Left lung (tissue), 4 donors: ENCODE measurements at regions not wholly inside any gene's neighbourhood (a gene's known extent, or its start where the extent isn't known, plus 50 kb on each side); places are given as distances from the start of the nearest gene placed in this dataset.
"Not testable (repeated sequence)": the region's sequence is repeated elsewhere in the genome, so short reads cannot be mapped to it uniquely, and the experiment has no call there.

Experiments
- ATAC-seq: fragments of 200-7000 bp; cut with Tn5 transposase; one replicate; pipeline ENCODE4 v1.9.1; 2020; ENCODE audit warnings: moderate library complexity
- DNase-seq, 4 donors: peaks; one replicate each; pipeline ENCODE4 v3.0.0-alpha.2; 2013 to 2020
- H3K27ac ChIP-seq, 2 donors: fragments of 200-600 bp; sonication (generic) in 1 of 2; one replicate each; pipeline versions ENCODE4 v1.5.0 to v1.8.0; 2020 to 2021
- H3K27me3 ChIP-seq, 2 donors: fragments of 200-600 bp; sonication (generic) in 1 of 2; one replicate each; pipeline versions ENCODE4 v1.5.0 to v1.8.0; 2020 to 2021
- H3K36me3 ChIP-seq, 2 donors: fragments of 200-600 bp; sonication (generic) in 1 of 2; one replicate each; pipeline versions ENCODE4 v1.5.0 to v1.8.0; 2020 to 2021
- H3K4me1 ChIP-seq, 2 donors: fragments of 200-600 bp; one replicate each; pipeline ENCODE4 v1.8.0; 2021
- H3K4me3 ChIP-seq, 2 donors: fragments of 200-600 bp; sonication (generic) in 1 of 2; one replicate each; pipeline versions ENCODE4 v1.5.0 to v1.8.0; 2020 to 2021; ENCODE audit warnings: mild to moderate bottlenecking in 1 of 2
- H3K9me3 ChIP-seq, 2 donors: fragments of 200-600 bp; sonication (generic) in 1 of 2; one replicate each; pipeline versions ENCODE4 v1.5.0 to v1.8.0; 2020 to 2021
- intact Hi-C, 2 donors: fragments of 100-400 bp; cut with DNase I; formaldehyde crosslinking; loops; one replicate each; pipeline versions ENCODE4 v1.11.2 to v1.14.2; 2022
- TF ChIP-seq, protein P1 (sequence below), 2 donors: fragments of 200-600 bp; sonication (generic) in 1 of 2; IDR thresholded peaks; one replicate each; pipeline versions ENCODE4 v1.5.0 to v1.8.0; 2021; ENCODE audit warnings: antibody characterized with exemption in 2 of 2
- donor health status: DM: no; HTN: yes; CAD: no.
- donor health status: DM: no; HTN: no; CAD: no.

DNA sequence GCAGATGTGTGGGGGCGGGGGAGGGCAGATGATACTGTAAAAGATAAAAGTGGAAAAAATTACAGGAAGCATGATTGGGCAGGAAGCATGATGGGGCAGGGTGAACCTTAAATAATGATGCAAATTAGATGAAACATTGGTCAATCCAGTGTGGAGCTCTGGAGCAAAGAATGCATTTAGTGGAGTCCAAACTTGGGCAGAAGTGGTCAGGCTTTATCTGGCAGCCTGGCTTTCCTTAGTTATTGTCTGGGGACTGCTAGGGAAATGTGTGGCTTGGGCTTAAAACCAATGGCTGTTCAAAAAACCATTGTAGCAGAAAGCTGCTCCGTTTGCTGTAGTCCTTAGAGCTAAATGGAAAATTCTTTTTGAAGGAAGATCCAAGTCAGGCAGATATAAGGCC is 1077.3 kb upstream of the MIR17HG start:
- Histone ChIP-seq H3K27me3 (no peaks in the 10 kb centered on the region), H3K9me3 (no peaks in the 10 kb centered on the region), H3K27ac (no peak overlapping the region), H3K4me3 (no peak overlapping the region), H3K4me1 (no peaks in the 10 kb centered on the region), H3K36me3 (no peaks in the 10 kb centered on the region)
- DNase-seq (no peak), ATAC-seq (no peak)
- intact Hi-C loops: no loop called here
- TF ChIP-seq, protein P1, sequence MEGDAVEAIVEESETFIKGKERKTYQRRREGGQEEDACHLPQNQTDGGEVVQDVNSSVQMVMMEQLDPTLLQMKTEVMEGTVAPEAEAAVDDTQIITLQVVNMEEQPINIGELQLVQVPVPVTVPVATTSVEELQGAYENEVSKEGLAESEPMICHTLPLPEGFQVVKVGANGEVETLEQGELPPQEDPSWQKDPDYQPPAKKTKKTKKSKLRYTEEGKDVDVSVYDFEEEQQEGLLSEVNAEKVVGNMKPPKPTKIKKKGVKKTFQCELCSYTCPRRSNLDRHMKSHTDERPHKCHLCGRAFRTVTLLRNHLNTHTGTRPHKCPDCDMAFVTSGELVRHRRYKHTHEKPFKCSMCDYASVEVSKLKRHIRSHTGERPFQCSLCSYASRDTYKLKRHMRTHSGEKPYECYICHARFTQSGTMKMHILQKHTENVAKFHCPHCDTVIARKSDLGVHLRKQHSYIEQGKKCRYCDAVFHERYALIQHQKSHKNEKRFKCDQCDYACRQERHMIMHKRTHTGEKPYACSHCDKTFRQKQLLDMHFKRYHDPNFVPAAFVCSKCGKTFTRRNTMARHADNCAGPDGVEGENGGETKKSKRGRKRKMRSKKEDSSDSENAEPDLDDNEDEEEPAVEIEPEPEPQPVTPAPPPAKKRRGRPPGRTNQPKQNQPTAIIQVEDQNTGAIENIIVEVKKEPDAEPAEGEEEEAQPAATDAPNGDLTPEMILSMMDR (IDR thresholded peaks at IDR 0.05): no peak

DNA sequence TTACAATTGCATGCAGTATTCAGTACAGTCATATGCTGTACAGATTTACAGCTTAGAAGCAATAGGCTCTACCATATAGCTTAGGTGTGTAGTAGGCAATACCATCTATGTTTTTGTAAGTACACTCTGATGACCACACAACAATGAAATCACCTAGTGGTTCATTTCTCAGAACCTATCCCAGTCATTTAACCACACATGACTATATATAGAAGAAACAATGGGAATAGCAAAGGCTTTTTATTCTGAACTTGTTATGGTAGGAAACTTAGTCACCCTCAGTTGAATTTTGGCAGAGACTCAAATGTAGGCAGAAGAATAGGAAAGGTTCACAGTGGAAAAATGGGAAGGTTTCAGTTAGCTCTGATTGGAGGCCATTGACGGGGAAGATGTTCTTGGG is 1075.1 kb upstream of the MIR17HG start:
- no peak for ATAC-seq
- no peaks in the 10 kb centered on the region for H3K9me3 ChIP-seq
- intact Hi-C loops: no loop called here
- H3K4me3 ChIP-seq: no peak overlapping the region
- H3K36me3 ChIP-seq: no peaks in the 10 kb centered on the region
- no peaks in the 10 kb centered on the region for H3K27me3 ChIP-seq
- H3K4me1 ChIP-seq: no peaks in the 10 kb centered on the region
- DNase-seq: no peak
- H3K27ac ChIP-seq: no peak overlapping the region
- TF ChIP-seq, protein P1 (IDR thresholded peaks at IDR 0.05): no peak

DNA sequence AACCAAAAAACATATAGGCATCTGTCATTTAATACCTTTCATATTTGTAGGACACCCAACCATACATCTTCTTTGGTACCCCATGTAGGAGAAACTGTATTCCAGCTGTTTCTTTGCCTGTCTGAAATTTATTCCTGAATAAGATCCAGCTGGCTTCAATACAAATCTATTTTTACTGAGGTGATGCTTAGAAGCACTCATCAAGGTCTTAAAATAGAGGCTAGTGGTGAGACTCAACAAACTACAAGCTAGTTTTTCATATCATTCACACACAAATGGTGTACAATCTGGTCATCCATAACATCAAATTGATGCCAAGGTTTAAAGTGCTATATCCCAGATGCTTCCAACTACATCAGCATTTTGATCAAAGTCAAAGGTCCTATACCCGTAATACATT is 1071.3 kb upstream of the MIR17HG start:
- H3K27ac ChIP-seq: no peak overlapping the region
- TF ChIP-seq, protein P1 (IDR thresholded peaks at IDR 0.05): no peak
- H3K27me3 ChIP-seq: no peaks in the 10 kb centered on the region
- no peak for ATAC-seq
- H3K36me3 ChIP-seq: no peaks in the 10 kb centered on the region
- DNase-seq: no peak
- intact Hi-C loops: no loop called here
- H3K4me1 ChIP-seq: no peaks in the 10 kb centered on the region
- H3K9me3 ChIP-seq: no peaks in the 10 kb centered on the region
- H3K4me3 ChIP-seq: no peak overlapping the region

DNA sequence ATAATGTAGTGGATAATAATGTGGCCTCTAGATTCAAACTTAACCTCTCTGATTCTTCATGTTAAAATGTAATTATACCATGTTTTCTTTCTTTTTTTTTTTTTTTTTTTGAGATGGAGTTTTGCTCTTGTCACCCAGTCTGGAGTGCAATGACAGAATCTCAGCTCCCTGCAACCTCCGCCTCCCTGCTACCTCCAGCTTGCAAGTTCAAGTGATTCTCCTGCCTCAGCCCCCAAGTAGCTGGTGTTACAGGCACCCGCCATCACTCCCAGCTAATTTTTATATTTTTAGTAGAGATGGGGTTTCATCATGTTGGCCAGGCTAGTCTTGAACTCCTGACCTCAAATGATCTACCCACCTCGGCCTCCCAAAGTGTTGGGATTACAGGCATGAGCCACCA is 1069.3 kb upstream of the MIR17HG start:
- H3K4me3 ChIP-seq, DNase-seq, H3K36me3 ChIP-seq, H3K4me1 ChIP-seq, intact Hi-C loops, ATAC-seq, H3K27ac ChIP-seq, H3K27me3 ChIP-seq, H3K9me3 ChIP-seq: not testable (repeated sequence)

DNA sequence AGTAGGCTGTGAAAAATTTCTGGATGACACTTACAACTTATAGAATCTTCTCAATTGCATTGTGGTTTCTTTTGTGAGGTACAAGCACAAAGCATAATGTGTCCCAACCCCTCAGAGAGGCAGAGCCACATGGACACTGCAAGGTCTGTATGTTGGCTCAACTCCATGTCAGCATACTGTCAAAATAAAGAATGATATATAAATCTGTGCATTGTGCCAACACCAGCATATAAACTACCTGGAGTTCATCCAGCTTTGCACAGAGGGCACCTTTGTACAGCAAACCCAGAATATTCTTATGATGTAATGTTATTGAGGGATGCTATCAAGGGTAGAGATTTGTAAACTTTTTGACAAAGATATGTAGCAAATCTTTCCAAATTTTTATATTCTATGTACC is 1065.8 kb upstream of the MIR17HG start:
- intact Hi-C loops: no loop called here
- ATAC-seq: no peak
- TF ChIP-seq, protein P1 (IDR thresholded peaks at IDR 0.05): no peak

DNA sequence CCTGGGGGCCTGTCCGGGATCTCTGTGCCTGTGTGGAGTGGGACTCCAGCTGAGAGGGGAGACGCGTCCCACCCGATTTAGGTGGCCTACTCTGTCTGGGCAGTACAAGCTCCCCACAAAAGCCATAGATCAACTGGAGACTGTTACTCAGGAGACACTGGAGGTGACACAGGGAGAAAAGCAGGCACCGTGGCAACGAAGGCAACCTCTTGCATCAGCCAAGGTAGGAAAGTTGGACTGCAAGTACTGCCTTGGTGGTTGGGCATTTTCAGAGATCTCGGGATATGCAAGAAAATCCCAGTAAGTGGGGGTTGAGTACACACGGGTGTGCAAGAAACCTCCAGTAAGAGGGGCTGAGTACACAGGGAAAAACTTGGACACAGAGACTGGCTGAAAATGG is 1060.0 kb upstream of the MIR17HG start:
- Histone ChIP-seq H3K4me3 (no peak overlapping the region), H3K27me3 (no peaks in the 10 kb centered on the region), H3K36me3 (no peaks in the 10 kb centered on the region), H3K27ac (no peak overlapping the region), H3K4me1 (no peaks in the 10 kb centered on the region), H3K9me3 (peaks cover 0 to 7% of the 10 kb centered on the region in 2 donors)
- no peak for ATAC-seq
- intact Hi-C loops: no loop called here
- TF ChIP-seq, protein P1 (IDR thresholded peaks at IDR 0.05): no peak
- no peak for DNase-seq

More for the DNA sequence above, 1065.8 kb upstream of the MIR17HG start:
- H3K9me3 ChIP-seq: no peaks in the 10 kb centered on the region
- H3K27ac ChIP-seq: no peak overlapping the region
- no peak for DNase-seq
- no peaks in the 10 kb centered on the region for H3K36me3 ChIP-seq
- no peak overlapping the region for H3K4me3 ChIP-seq
- H3K27me3 ChIP-seq: no peaks in the 10 kb centered on the region
- H3K4me1 ChIP-seq: no peaks in the 10 kb centered on the region
